GM12891 (cell line): ENCODE measurements at regions not wholly inside any gene's neighbourhood (a gene's known extent, or its start where the extent isn't known, plus 50 kb on each side); places are given as distances from the start of the nearest gene placed in this dataset.

Experiments used
- DNase-seq: peaks from one replicate; pipeline ENCODE4 v3.0.0; 2011; ENCODE audit warnings: low spot score; ENCODE audit not compliant: insufficient read length
- FAIRE-seq: peaks from 2 replicates; lab custom pipeline; 2011; peaks lifted over from hg19 to GRCh38; lab: Jason Lieb, UNC
- PAX5 ChIP-seq: IDR thresholded peaks from 2 replicates; pipeline ENCODE4 v1.6.1; 2011; ENCODE audit warnings: low read length, moderate library complexity, mild to moderate bottlenecking; ENCODE audit not compliant: insufficient read depth, severe bottlenecking
- POLR2A ChIP-seq: IDR thresholded peaks from 2 replicates; pipeline ENCODE4 v1.6.1; 2011; ENCODE audit warnings: low read depth, low read length, control low read depth
- POLR2AphosphoS5 ChIP-seq: IDR thresholded peaks from 2 replicates; pipeline ENCODE4 v1.6.1; 2011; ENCODE audit warnings: low read depth, low read length, control low read depth
- POU2F2 ChIP-seq: IDR thresholded peaks from 2 replicates; pipeline ENCODE4 v1.6.1; 2011; ENCODE audit warnings: low read depth, mild to moderate bottlenecking, control low read depth, low read length, moderate library complexity
- SPI1 ChIP-seq: IDR thresholded peaks from 2 replicates; pipeline ENCODE4 v1.6.1; 2011; ENCODE audit warnings: low read depth, low read length, control low read depth
- TAF1 ChIP-seq: IDR thresholded peaks from 2 replicates; pipeline ENCODE4 v1.6.1; 2011; ENCODE audit warnings: low read depth, low read length, control low read depth

- no peak for DNase-seq
- no peak for TF ChIP-seq POLR2AphosphoS5
- FAIRE-seq = no peak
These were observed 280.8 kb downstream of the C12orf75 start for GRCh38 chr12:105611340-105611739.

GRCh38 chr12:105613269-105613668 lies 282.8 kb downstream of the C12orf75 start:
- no peak for TF ChIP-seq PAX5
- FAIRE-seq = no peak
- no peak for DNase-seq

DNA sequence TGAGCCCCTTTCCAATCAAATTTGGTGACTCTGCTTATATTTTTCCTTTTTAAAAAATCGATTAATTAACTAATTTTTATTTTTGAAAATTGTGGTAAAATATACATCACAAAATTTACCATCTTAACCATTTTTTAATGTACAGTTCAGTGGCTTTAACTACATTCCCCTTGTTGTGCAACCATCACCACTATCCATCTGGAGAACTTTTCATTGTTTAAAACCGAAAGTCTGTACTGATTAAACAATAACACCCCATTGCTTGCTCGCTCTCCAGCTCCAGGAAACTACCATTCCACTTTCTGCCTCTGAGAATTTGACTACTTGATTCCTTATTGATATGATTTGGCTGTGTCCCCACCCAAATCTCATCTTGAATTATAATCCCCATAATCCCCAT lies 283.4 kb downstream of the C12orf75 start:
- DNase-seq (no peak), FAIRE-seq (no peak)
- no peak for TF ChIP-seq TAF1
- TF ChIP-seq POLR2A = no peak
- TF ChIP-seq PAX5 = no peak
- TF ChIP-seq POU2F2 = no peak
- no peak for TF ChIP-seq POLR2AphosphoS5
- TF ChIP-seq SPI1 = no peak

DNA sequence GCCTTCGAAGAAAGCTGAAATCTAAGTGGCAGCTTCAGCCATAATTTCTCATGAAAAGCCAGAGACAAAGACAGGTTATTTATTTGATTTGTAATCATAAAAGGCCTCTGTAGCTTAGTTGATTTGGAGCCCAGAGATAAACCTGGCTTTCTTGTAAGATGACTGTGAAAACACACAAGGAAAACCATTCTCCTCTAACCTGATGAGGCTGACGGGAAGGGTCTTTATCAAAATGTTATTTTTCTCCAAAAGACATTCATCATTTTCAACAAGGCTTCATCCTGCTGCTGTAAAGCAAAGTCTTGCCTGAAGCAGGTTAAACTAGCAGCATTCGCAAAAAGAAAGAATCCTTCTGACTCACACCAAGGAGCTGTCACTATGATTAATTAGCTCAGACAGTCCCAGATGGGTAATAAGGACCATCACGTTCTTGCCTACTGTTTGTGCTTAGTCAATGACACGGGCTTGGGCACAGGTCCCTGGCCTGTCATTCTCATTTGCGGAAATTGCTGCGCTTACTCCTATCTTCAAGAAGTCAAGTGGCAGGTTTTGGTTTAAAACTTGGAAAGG lies 286.6 kb downstream of the C12orf75 start:
- FAIRE-seq (no peak), DNase-seq (no peak)
- TF ChIP-seq POLR2A (no peak), POU2F2 (no peak), POLR2AphosphoS5 (no peak), TAF1 (no peak), SPI1 (no peak), PAX5 (no peak)

- DNase-seq (no peak), FAIRE-seq (no peak)
These were observed 291.7 kb downstream of the C12orf75 start for GRCh38 chr12:105622220-105622619.

GRCh38 chr12:105622846-105623736 lies 292.6 kb downstream of the C12orf75 start:
- FAIRE-seq (no peak), DNase-seq (no peak)
- TF ChIP-seq POU2F2 = no peak
- TF ChIP-seq TAF1 = no peak
- no peak for TF ChIP-seq POLR2AphosphoS5
- TF ChIP-seq SPI1 = no peak
- no peak for TF ChIP-seq PAX5
- TF ChIP-seq POLR2A = no peak

More at GRCh38 chr12:105622220-105622619, 291.7 kb downstream of the C12orf75 start:
- TF ChIP-seq PAX5 = no peak
- no peak for TF ChIP-seq POLR2AphosphoS5
- no peak for TF ChIP-seq POLR2A
- no peak for TF ChIP-seq SPI1
- TF ChIP-seq POU2F2 = no peak
- TF ChIP-seq TAF1 = no peak

DNA sequence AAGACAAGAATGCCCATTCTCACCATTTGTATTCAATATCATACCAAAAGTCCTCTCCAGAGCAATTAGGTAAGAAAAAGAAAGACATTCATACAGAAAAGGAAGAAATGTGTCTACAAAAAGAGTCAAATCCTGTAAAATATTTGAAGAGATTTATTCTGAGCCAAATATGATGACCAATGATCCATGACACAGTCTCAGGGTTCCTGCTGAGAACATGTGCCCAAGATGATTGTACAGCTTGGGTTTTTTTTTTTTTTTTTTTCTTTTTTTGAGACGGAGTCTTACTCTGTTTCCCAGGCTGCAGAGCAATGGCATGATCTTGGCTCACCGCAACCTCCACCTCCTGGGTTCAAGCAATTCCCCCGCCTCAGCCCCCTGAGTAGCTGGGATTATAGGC lies 296.2 kb downstream of the C12orf75 start:
- TF ChIP-seq POLR2AphosphoS5 (no peak), TAF1 (no peak), PAX5 (no peak), POU2F2 (no peak), POLR2A (no peak), SPI1 (no peak)
- FAIRE-seq (no peak), DNase-seq (no peak)

GRCh38 chr12:105637470-105637869 lies 307.0 kb downstream of the C12orf75 start:
- DNase-seq = no peak
- no peak for FAIRE-seq
- TF ChIP-seq SPI1 (no peak), POLR2A (no peak), TAF1 (no peak), POLR2AphosphoS5 (no peak), PAX5 (no peak), POU2F2 (no peak)

- no peak for FAIRE-seq
- no peak for DNase-seq
- TF ChIP-seq SPI1 (no peak), PAX5 (no peak), POLR2AphosphoS5 (no peak), POLR2A (no peak), POU2F2 (no peak)
These were observed 310.3 kb downstream of the C12orf75 start for GRCh38 chr12:105640761-105641160.

GRCh38 chr12:105641749-105642148 lies 311.3 kb downstream of the C12orf75 start:
- TF ChIP-seq POLR2AphosphoS5 (no peak), PAX5 (no peak), TAF1 (no peak), SPI1 (no peak), POLR2A (no peak), POU2F2 (no peak)
- DNase-seq (no peak), FAIRE-seq (no peak)

- TF ChIP-seq POLR2AphosphoS5 = no peak
- TF ChIP-seq SPI1 = no peak
- TF ChIP-seq PAX5 = no peak
- TF ChIP-seq TAF1 = no peak
- TF ChIP-seq POLR2A = no peak
- no peak for TF ChIP-seq POU2F2
- DNase-seq (no peak), FAIRE-seq (no peak)
These were observed 314.3 kb downstream of the C12orf75 start for GRCh38 chr12:105644770-105645169.
